Mesendoderm (in vitro differentiated cells): ENCODE measurements at regions not wholly inside any gene's neighbourhood (a gene's known extent, or its start where the extent isn't known, plus 50 kb on each side); places are given as distances from the start of the nearest gene placed in this dataset.

Experiments
- DNase-seq: peaks from one replicate; pipeline ENCODE4 v3.0.0; 2013
- H2AK5ac ChIP-seq: 2 replicates; pipeline ENCODE4 v1.6.1; 2013; ENCODE audit warnings: low read length, inconsistent platforms
- H2BK120ac ChIP-seq: 2 replicates; pipeline ENCODE4 v1.6.1; 2013; ENCODE audit warnings: low read depth, mild to moderate bottlenecking, low read length, moderate library complexity, mixed read lengths
- H2BK15ac ChIP-seq: replicated peaks from 2 replicates; pipeline ENCODE4 v1.6.1; 2013; ENCODE audit warnings: low read depth, mild to moderate bottlenecking, moderate library complexity
- H2BK5ac ChIP-seq: 2 replicates; pipeline ENCODE4 v1.6.1; 2013; ENCODE audit warnings: low read length, inconsistent platforms
- H3K18ac ChIP-seq: 2 replicates; pipeline ENCODE4 v1.6.1; 2013; ENCODE audit warnings: mild to moderate bottlenecking, low read length, mixed read lengths
- H3K23ac ChIP-seq: one replicate; pipeline ENCODE4 v1.6.1; 2013; ENCODE audit warnings: low read length
- H3K27ac ChIP-seq: 2 replicates; pipeline ENCODE4 v1.5.1; 2013; ENCODE audit warnings: low read depth, mild to moderate bottlenecking, inconsistent platforms, low read length, moderate library complexity
- H3K27me3 ChIP-seq: 2 replicates; pipeline ENCODE4 v1.6.1; 2013; ENCODE audit warnings: low read length, control low read depth, mild to moderate bottlenecking, inconsistent platforms; ENCODE audit not compliant: insufficient read depth, poor library complexity
- H3K36me3 ChIP-seq: 2 replicates; pipeline ENCODE4 v1.6.1; 2013; ENCODE audit warnings: low read length, inconsistent platforms; ENCODE audit not compliant: control insufficient read depth, insufficient read depth
- H3K4ac ChIP-seq: one replicate; pipeline ENCODE4 v1.6.1; 2013; ENCODE audit warnings: low read depth, mild to moderate bottlenecking, low read length, moderate library complexity
- H3K4me1 ChIP-seq: 2 replicates; pipeline ENCODE4 v1.6.1; 2013; ENCODE audit warnings: low read depth, low read length, inconsistent platforms; ENCODE audit not compliant: control insufficient read depth
- H3K4me2 ChIP-seq: 2 replicates; pipeline ENCODE4 v1.6.1; 2013; ENCODE audit warnings: low read length
- H3K4me3 ChIP-seq: 2 replicates; pipeline ENCODE4 v1.5.1; 2013; ENCODE audit warnings: mild to moderate bottlenecking, low read length
- H3K56ac ChIP-seq: one replicate; pipeline ENCODE4 v1.6.1; 2013; ENCODE audit warnings: low read length
- H3K79me1 ChIP-seq: 2 replicates; pipeline ENCODE4 v1.6.1; 2013; ENCODE audit warnings: low read length, inconsistent platforms
- H3K79me2 ChIP-seq: 2 replicates; pipeline ENCODE4 v1.6.1; 2013; ENCODE audit warnings: mild to moderate bottlenecking, low read length; ENCODE audit not compliant: control insufficient read depth, insufficient read depth
- H3K9ac ChIP-seq: 2 replicates; pipeline ENCODE4 v1.6.1; 2013; ENCODE audit warnings: low read length, inconsistent platforms
- H4K5ac ChIP-seq: one replicate; pipeline ENCODE4 v1.6.1; 2013; ENCODE audit warnings: low read length
- H4K8ac ChIP-seq: one replicate; pipeline ENCODE4 v1.6.1; 2013; ENCODE audit warnings: low read depth, mild to moderate bottlenecking, control low read depth, low read length, moderate library complexity
- WGBS: extraction: QIAGEN DNeasy Blood & Tissue Kit; methylation state at CpG from one replicate; pipeline ENCODE4 v1.1.7; 2013; ENCODE audit warnings: low lambda C conversion rate, missing lambda C conversion rate; ENCODE audit not compliant: insufficient coverage; ENCODE audit errors: extremely low coverage; 5-methylcytosine and 5-hydroxymethylcytosine counted together

- no peak overlapping the region for H4K8ac ChIP-seq
- no peak overlapping the region for H2BK5ac ChIP-seq
- no peak overlapping the region for H3K27ac ChIP-seq
- no peak overlapping the region for H2BK15ac ChIP-seq
- DNase-seq = no peak
- H3K36me3 ChIP-seq = no peaks in the 10 kb centered on the region
- H3K4me3 ChIP-seq = no peak overlapping the region
- H2BK120ac ChIP-seq = no peak overlapping the region
- WGBS = no CpG with 5 or more reads among the region's 1 CpG
- no peaks in the 10 kb centered on the region for H3K79me2 ChIP-seq
- H3K4me1 ChIP-seq = no peaks in the 10 kb centered on the region
- no peak overlapping the region for H3K18ac ChIP-seq
- H2AK5ac ChIP-seq = no peak overlapping the region
- no peaks in the 10 kb centered on the region for H3K79me1 ChIP-seq
- no peaks in the 10 kb centered on the region for H3K27me3 ChIP-seq
- H4K5ac ChIP-seq = no peak overlapping the region
- H3K56ac ChIP-seq = no peak overlapping the region
- no peak overlapping the region for H3K9ac ChIP-seq
- no peak overlapping the region for H3K23ac ChIP-seq
- H3K4me2 ChIP-seq = no peak overlapping the region
- no peak overlapping the region for H3K4ac ChIP-seq
These were observed 201.0 kb downstream of the BTG1 start for GRCh38 chr12:91944637-91945036.

- Histone ChIP-seq H3K9ac (no peak overlapping the region), H2BK120ac (no peak overlapping the region), H3K79me2 (no peaks in the 10 kb centered on the region), H3K4ac (no peak overlapping the region), H3K18ac (no peak overlapping the region), H2AK5ac (no peak overlapping the region), H3K23ac (no peak overlapping the region), H2BK15ac (no peak overlapping the region), H4K8ac (no peak overlapping the region), H3K27ac (no peak overlapping the region), H2BK5ac (no peak overlapping the region), H3K27me3 (no peaks in the 10 kb centered on the region), H3K4me1 (no peaks in the 10 kb centered on the region), H3K4me3 (no peak overlapping the region), H3K36me3 (no peaks in the 10 kb centered on the region), H3K56ac (no peak overlapping the region), H4K5ac (no peak overlapping the region), H3K4me2 (no peak overlapping the region), H3K79me1 (no peaks in the 10 kb centered on the region)
- no peak for DNase-seq
- no CpG with 5 or more reads among the region's 1 CpG for WGBS
These were observed 204.6 kb downstream of the BTG1 start for GRCh38 chr12:91940826-91941570.

DNA sequence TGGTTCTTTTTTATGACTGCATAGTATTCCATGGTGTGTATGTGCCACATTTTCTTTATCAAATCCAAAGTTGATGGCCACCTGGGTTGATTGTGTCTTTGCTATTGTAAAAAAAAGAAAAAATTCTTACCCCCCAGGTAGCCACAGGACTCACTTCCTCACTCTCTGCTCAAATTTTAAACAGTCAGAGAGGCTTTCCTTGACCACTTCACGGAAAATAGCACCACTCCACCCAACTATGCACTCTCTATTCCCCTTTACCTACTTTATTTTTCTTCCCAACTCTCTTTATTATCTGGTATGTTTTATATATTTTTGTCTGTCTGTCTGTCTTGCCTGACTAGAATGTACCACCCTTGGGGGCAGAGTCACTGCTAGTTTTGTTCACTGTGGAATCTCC lies 205.3 kb downstream of the BTG1 start:
- no peak overlapping the region for H3K27ac ChIP-seq
- no peaks in the 10 kb centered on the region for H3K79me1 ChIP-seq
- no CpG with 5 or more reads among the region's 1 CpG for WGBS
- no peak overlapping the region for H4K8ac ChIP-seq
- H3K4me2 ChIP-seq = no peak overlapping the region
- H3K56ac ChIP-seq = no peak overlapping the region
- H3K4ac ChIP-seq = no peak overlapping the region
- H3K79me2 ChIP-seq = no peaks in the 10 kb centered on the region
- no peak overlapping the region for H3K23ac ChIP-seq
- no peak for DNase-seq
- H2BK5ac ChIP-seq = no peak overlapping the region
- no peak overlapping the region for H3K18ac ChIP-seq
- no peaks in the 10 kb centered on the region for H3K4me1 ChIP-seq
- H3K36me3 ChIP-seq = no peaks in the 10 kb centered on the region
- H4K5ac ChIP-seq = no peak overlapping the region
- H2BK15ac ChIP-seq = no peak overlapping the region
- H3K9ac ChIP-seq = no peak overlapping the region
- H2BK120ac ChIP-seq = no peak overlapping the region
- H2AK5ac ChIP-seq = no peak overlapping the region
- no peak overlapping the region for H3K4me3 ChIP-seq
- H3K27me3 ChIP-seq = no peaks in the 10 kb centered on the region

DNA sequence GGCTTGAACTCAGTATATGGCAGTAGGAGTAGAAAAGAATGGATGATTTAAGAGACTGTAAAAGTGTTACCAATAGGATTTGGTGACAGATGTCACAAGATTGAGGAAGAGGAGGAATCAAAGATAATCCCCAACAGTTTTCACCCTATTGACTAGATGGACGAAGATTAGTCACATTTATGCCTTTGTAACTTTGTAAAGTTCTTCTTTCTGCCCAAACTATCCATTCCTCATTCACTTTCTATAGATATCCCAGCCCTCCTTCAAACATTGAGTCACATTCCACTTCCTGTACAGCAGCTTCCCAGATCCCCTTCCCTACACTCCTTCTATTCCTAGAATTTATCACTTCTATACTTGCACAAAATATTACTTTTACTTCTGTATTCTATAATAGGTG lies 207.9 kb downstream of the BTG1 start:
- Histone ChIP-seq H3K27me3 (no peaks in the 10 kb centered on the region), H3K4ac (no peak overlapping the region), H2BK15ac (no peak overlapping the region), H2AK5ac (no peak overlapping the region), H2BK5ac (no peak overlapping the region), H2BK120ac (no peak overlapping the region), H3K56ac (no peak overlapping the region), H3K79me1 (no peaks in the 10 kb centered on the region), H3K79me2 (no peaks in the 10 kb centered on the region), H4K5ac (no peak overlapping the region), H3K18ac (no peak overlapping the region), H3K4me3 (no peak overlapping the region), H3K23ac (no peak overlapping the region), H3K9ac (no peak overlapping the region), H3K4me1 (no peaks in the 10 kb centered on the region), H3K4me2 (no peak overlapping the region), H3K36me3 (no peaks in the 10 kb centered on the region), H4K8ac (no peak overlapping the region), H3K27ac (no peak overlapping the region)
- DNase-seq = no peak
- no CpG with 5 or more reads among the region's 1 CpG for WGBS

DNA sequence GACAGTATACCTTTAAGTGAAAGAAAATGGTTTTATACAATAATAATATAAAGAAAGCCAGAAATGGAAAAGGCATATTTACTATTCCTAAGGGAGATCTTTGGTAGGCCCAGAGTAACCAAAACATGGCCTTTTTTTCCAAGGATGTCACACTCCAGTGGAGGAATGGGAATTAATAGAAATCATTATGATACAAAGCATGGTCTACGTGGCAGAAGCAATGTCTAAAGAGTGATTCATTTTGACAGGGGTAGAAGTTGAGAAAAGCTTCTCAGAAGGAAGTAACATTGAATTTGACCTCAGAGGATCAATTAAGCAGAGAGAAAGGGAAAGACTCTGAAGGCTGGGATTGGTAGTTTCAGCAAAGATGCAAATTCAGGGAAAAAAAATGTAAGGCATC lies 208.6 kb downstream of the BTG1 start:
- Histone ChIP-seq H3K56ac (no peak overlapping the region), H3K79me2 (no peaks in the 10 kb centered on the region), H3K23ac (no peak overlapping the region), H2BK5ac (no peak overlapping the region), H3K36me3 (no peaks in the 10 kb centered on the region), H2AK5ac (no peak overlapping the region), H4K5ac (no peak overlapping the region), H2BK15ac (no peak overlapping the region), H3K4me1 (no peaks in the 10 kb centered on the region), H3K4ac (no peak overlapping the region), H3K18ac (no peak overlapping the region), H4K8ac (no peak overlapping the region), H2BK120ac (no peak overlapping the region), H3K79me1 (no peaks in the 10 kb centered on the region), H3K4me2 (no peak overlapping the region), H3K9ac (no peak overlapping the region), H3K27ac (no peak overlapping the region), H3K27me3 (no peaks in the 10 kb centered on the region), H3K4me3 (no peak overlapping the region)
- DNase-seq = no peak
- WGBS = no CpG with 5 or more reads among the region's 1 CpG

GRCh38 chr12:91935296-91935695 lies 210.3 kb downstream of the BTG1 start:
- WGBS = no CpG with 5 or more reads among the region's 2 CpGs
- Histone ChIP-seq H2AK5ac (no peak overlapping the region), H3K27ac (no peak overlapping the region), H3K27me3 (no peaks in the 10 kb centered on the region), H3K9ac (no peak overlapping the region), H3K4ac (no peak overlapping the region), H2BK120ac (no peak overlapping the region), H3K36me3 (no peaks in the 10 kb centered on the region), H2BK5ac (no peak overlapping the region), H3K4me1 (no peaks in the 10 kb centered on the region), H4K8ac (no peak overlapping the region), H3K79me1 (no peaks in the 10 kb centered on the region), H4K5ac (no peak overlapping the region), H3K18ac (no peak overlapping the region), H3K4me2 (no peak overlapping the region), H3K79me2 (no peaks in the 10 kb centered on the region), H3K4me3 (no peak overlapping the region), H3K23ac (no peak overlapping the region), H3K56ac (no peak overlapping the region), H2BK15ac (no peak overlapping the region)
- no peak for DNase-seq
